ENCODE measurements at regions not wholly inside any gene's neighbourhood (a gene's known extent, or its start where the extent isn't known, plus 50 kb on each side); places are given as distances from the start of the nearest gene placed in this dataset.

- no peak overlapping the region for H3K27ac Mint-ChIP-seq
- no peaks in the 10 kb centered on the region for H3K4me1 Mint-ChIP-seq
- H3K36me3 Mint-ChIP-seq = no peaks in the 10 kb centered on the region
- H3K9me3 Mint-ChIP-seq = peaks cover 0 to 3% (median 0%) of the 10 kb centered on the region in 6 donors
- DNase-seq = no peak
- H3K4me3 Mint-ChIP-seq = no peak overlapping the region
- H3K27me3 Mint-ChIP-seq (ENCODE audit: low read depth in 3 of 3) = no peaks in the 10 kb centered on the region
These were observed 119.2 kb upstream of the RAB3GAP2 start for GRCh38 chr1:220391491-220391890.

GRCh38 chr1:220389634-220390033, 117.4 kb upstream of the RAB3GAP2 start:
- Mint-ChIP-seq H3K27ac (no peak overlapping the region), H3K4me3 (no peak overlapping the region), H3K9me3 (peaks cover 0 to 3% (median 0%) of the 10 kb centered on the region in 6 donors), H3K27me3 (ENCODE audit: low read depth in 3 of 3) (peaks cover 0 to 2% (median 0%) of the 10 kb centered on the region in 3 donors), H3K36me3 (no peaks in the 10 kb centered on the region), H3K4me1 (no peaks in the 10 kb centered on the region)
- DNase-seq = no peak

GRCh38 chr1:220386494-220387195, 114.4 kb upstream of the RAB3GAP2 start:
- DNase-seq = no peak
- peaks cover 2 to 3% (median 3%) of the 10 kb centered on the region in 3 donors for H3K27me3 Mint-ChIP-seq (ENCODE audit: low read depth in 3 of 3)
- no peaks in the 10 kb centered on the region for H3K36me3 Mint-ChIP-seq
- no peak overlapping the region for H3K4me3 Mint-ChIP-seq
- peaks cover 0 to 3% (median 0%) of the 10 kb centered on the region in 6 donors for H3K9me3 Mint-ChIP-seq
- H3K27ac Mint-ChIP-seq = no peak overlapping the region
- H3K4me1 Mint-ChIP-seq = no peaks in the 10 kb centered on the region

- Mint-ChIP-seq H3K4me1 (no peaks in the 10 kb centered on the region), H3K4me3 (no peak overlapping the region), H3K36me3 (no peaks in the 10 kb centered on the region), H3K9me3 (peaks cover 0 to 3% (median 1%) of the 10 kb centered on the region in 6 donors), H3K27ac (no peak overlapping the region), H3K27me3 (ENCODE audit: low read depth in 3 of 3) (peaks cover 3 to 8% (median 4%) of the 10 kb centered on the region in 3 donors)
- DNase-seq = no peak
These were observed 112.9 kb upstream of the RAB3GAP2 start for GRCh38 chr1:220385158-220385557.

GRCh38 chr1:220382994-220383393, 110.7 kb upstream of the RAB3GAP2 start:
- H3K9me3 Mint-ChIP-seq = peaks cover 0 to 4% (median 1%) of the 10 kb centered on the region in 6 donors
- H3K27ac Mint-ChIP-seq = no peak overlapping the region

GRCh38 chr1:220380885-220381284, 108.6 kb upstream of the RAB3GAP2 start:
- no peak for DNase-seq
- Mint-ChIP-seq H3K27ac (no peak overlapping the region), H3K4me3 (no peak overlapping the region), H3K27me3 (ENCODE audit: low read depth in 3 of 3) (peaks cover 4 to 8% (median 5%) of the 10 kb centered on the region in 3 donors), H3K4me1 (no peaks in the 10 kb centered on the region), H3K36me3 (no peaks in the 10 kb centered on the region), H3K9me3 (peaks cover 0 to 7% (median 0%) of the 10 kb centered on the region in 6 donors)

More at GRCh38 chr1:220382994-220383393, 110.7 kb upstream of the RAB3GAP2 start:
- H3K27me3 Mint-ChIP-seq (ENCODE audit: low read depth in 3 of 3) = peaks cover 3 to 8% (median 4%) of the 10 kb centered on the region in 3 donors
- no peaks in the 10 kb centered on the region for H3K4me1 Mint-ChIP-seq
- DNase-seq = no peak
- H3K4me3 Mint-ChIP-seq = no peak overlapping the region
- no peaks in the 10 kb centered on the region for H3K36me3 Mint-ChIP-seq

- H3K9me3 Mint-ChIP-seq = peaks cover 0 to 7% (median 0%) of the 10 kb centered on the region in 6 donors
- peaks cover 2 to 11% (median 5%) of the 10 kb centered on the region in 3 donors for H3K27me3 Mint-ChIP-seq (ENCODE audit: low read depth in 3 of 3)
- no peak overlapping the region for H3K4me3 Mint-ChIP-seq
- no peak for DNase-seq
- H3K36me3 Mint-ChIP-seq = no peaks in the 10 kb centered on the region
- H3K27ac Mint-ChIP-seq = no peak overlapping the region
- no peaks in the 10 kb centered on the region for H3K4me1 Mint-ChIP-seq
These were observed 106.5 kb upstream of the RAB3GAP2 start for GRCh38 chr1:220378571-220379302.

GRCh38 chr1:220375715-220376114, 103.5 kb upstream of the RAB3GAP2 start:
- Mint-ChIP-seq H3K27me3 (ENCODE audit: low read depth in 3 of 3) (peaks cover 2 to 8% (median 3%) of the 10 kb centered on the region in 3 donors), H3K27ac (no peak overlapping the region), H3K4me1 (no peaks in the 10 kb centered on the region), H3K9me3 (peaks cover 0 to 7% (median 0%) of the 10 kb centered on the region in 6 donors), H3K4me3 (no peak overlapping the region), H3K36me3 (no peaks in the 10 kb centered on the region)
- DNase-seq = no peak

GRCh38 chr1:220374449-220374848, 102.2 kb upstream of the RAB3GAP2 start:
- peaks cover 0 to 4% (median 0%) of the 10 kb centered on the region in 6 donors for H3K9me3 Mint-ChIP-seq
- H3K27me3 Mint-ChIP-seq (ENCODE audit: low read depth in 3 of 3) = peaks cover 3 to 6% (median 3%) of the 10 kb centered on the region in 3 donors
- no peaks in the 10 kb centered on the region for H3K36me3 Mint-ChIP-seq

GRCh38 chr1:220372451-220372850, 100.2 kb upstream of the RAB3GAP2 start:
- H3K27ac Mint-ChIP-seq = no peak overlapping the region
- no peak for DNase-seq
- peaks cover 0 to 2% (median 0%) of the 10 kb centered on the region in 6 donors for H3K9me3 Mint-ChIP-seq
- H3K4me3 Mint-ChIP-seq = no peak overlapping the region
- no peaks in the 10 kb centered on the region for H3K36me3 Mint-ChIP-seq
- H3K27me3 Mint-ChIP-seq (ENCODE audit: low read depth in 3 of 3) = peaks cover 3 to 9% (median 6%) of the 10 kb centered on the region in 3 donors
- no peaks in the 10 kb centered on the region for H3K4me1 Mint-ChIP-seq

More at GRCh38 chr1:220374449-220374848, 102.2 kb upstream of the RAB3GAP2 start:
- Mint-ChIP-seq H3K27ac (no peak overlapping the region), H3K4me1 (no peaks in the 10 kb centered on the region), H3K4me3 (no peak overlapping the region)
- no peak for DNase-seq

GRCh38 chr1:220371324-220371723, 99.1 kb upstream of the RAB3GAP2 start:
- Mint-ChIP-seq H3K27ac (no peak overlapping the region), H3K27me3 (ENCODE audit: low read depth in 3 of 3) (peaks cover 3 to 9% (median 4%) of the 10 kb centered on the region in 3 donors), H3K4me1 (no peaks in the 10 kb centered on the region), H3K4me3 (no peak overlapping the region), H3K36me3 (no peaks in the 10 kb centered on the region), H3K9me3 (no peaks in the 10 kb centered on the region)
- DNase-seq = no peak

- no peaks in the 10 kb centered on the region for H3K36me3 Mint-ChIP-seq
- H3K9me3 Mint-ChIP-seq = peaks cover 0 to 2% (median 0%) of the 10 kb centered on the region in 6 donors
- no peak for DNase-seq
- H3K27ac Mint-ChIP-seq = no peak overlapping the region
- H3K4me3 Mint-ChIP-seq = no peak overlapping the region
- H3K4me1 Mint-ChIP-seq = no peaks in the 10 kb centered on the region
- H3K27me3 Mint-ChIP-seq (ENCODE audit: low read depth in 3 of 3) = peaks cover 0 to 9% (median 4%) of the 10 kb centered on the region in 3 donors
These were observed 97.9 kb upstream of the RAB3GAP2 start for GRCh38 chr1:220370041-220370700.

GRCh38 chr1:220369511-220369910, 97.3 kb upstream of the RAB3GAP2 start:
- Mint-ChIP-seq H3K27me3 (ENCODE audit: low read depth in 3 of 3) (peaks cover 0 to 9% (median 6%) of the 10 kb centered on the region in 3 donors), H3K4me1 (no peaks in the 10 kb centered on the region), H3K4me3 (no peak overlapping the region), H3K27ac (no peak overlapping the region), H3K36me3 (no peaks in the 10 kb centered on the region), H3K9me3 (peaks cover 0 to 2% (median 0%) of the 10 kb centered on the region in 6 donors)
- DNase-seq = no peak
